ENCODE measurements at regions not wholly inside any gene's neighbourhood (a gene's known extent, or its start where the extent isn't known, plus 50 kb on each side); places are given as distances from the start of the nearest gene placed in this dataset.
A peak's percentile ranks its signal among the peaks of the same experiment; 100 is the strongest.

- H3K27ac ChIP-seq (ENCODE audit: low read depth, low read length): no peak overlapping the region
- ChIA-PET POLR2A (no interaction called here), CTCF (interaction anchor here (0.8 kb wide), 1 partner anchor 167 kb away, joined by 4 read pairs; no protein-coding TSS in a partner anchor)
- peaks cover 0 to 15% (median 0%) of the 10 kb centered on the region in 5 donors for H3K27me3 Mint-ChIP-seq
- DNase-seq: peak in 4 of 9 donors; percentile 4 to 62 (median 23)
- ATAC-seq: peak; percentile 53
- H3K4me1 Mint-ChIP-seq: peaks cover 5 to 77% (median 6%) of the 10 kb centered on the region in 7 donors
- peaks cover 0 to 1% (median 0%) of the 10 kb centered on the region in 11 donors for H3K9me3 Mint-ChIP-seq
- H3K27ac Mint-ChIP-seq: peak overlapping the region in 2 of 9 donors; percentile 9 to 72
- intact Hi-C loops (cut with micrococcal nuclease): loop anchor here (1.0 to 10.0 kb wide), 4 partner anchors 217 to 585 kb away; no protein-coding TSS in a partner anchor
- peaks cover 0 to 4% (median 0%) of the 10 kb centered on the region in 5 donors for H3K36me3 Mint-ChIP-seq
- H3K27me3 ChIP-seq (ENCODE audit: control insufficient read depth in 2 of 2, insufficient read depth in 2 of 2, low read length in 2 of 2): no peaks in the 10 kb centered on the region
- no peaks in the 10 kb centered on the region for H3K36me3 ChIP-seq (ENCODE audit: control insufficient read depth in 2 of 3, insufficient read depth in 3 of 3, low read length in 3 of 3)
- peak overlapping the region in 1 of 10 donors; percentile 29 for H3K4me3 Mint-ChIP-seq
- H3K4me3 ChIP-seq (ENCODE audit: low read length): no peak overlapping the region
- no peaks in the 10 kb centered on the region for H3K9me3 ChIP-seq (ENCODE audit: control insufficient read depth in 2 of 3, low read length in 3 of 3)
- peaks cover 0 to 15% of the 10 kb centered on the region in 2 donors for H3K4me1 ChIP-seq (ENCODE audit: control insufficient read depth in 2 of 2, insufficient read depth in 2 of 2, low read length in 2 of 2)
Measured at GRCh38 chr2:111702119-111702803, 181.7 kb downstream of the ANAPC1 start.

GRCh38 chr2:111702804-111703196 is 181.2 kb downstream of the ANAPC1 start:
- Histone ChIP-seq H3K9me3 (ENCODE audit: control insufficient read depth in 2 of 3, low read length in 3 of 3) (no peaks in the 10 kb centered on the region), H3K27ac (ENCODE audit: low read depth, low read length) (no peak overlapping the region), H3K36me3 (ENCODE audit: control insufficient read depth in 2 of 3, insufficient read depth in 3 of 3, low read length in 3 of 3) (no peaks in the 10 kb centered on the region), H3K27me3 (ENCODE audit: control insufficient read depth in 2 of 2, insufficient read depth in 2 of 2, low read length in 2 of 2) (no peaks in the 10 kb centered on the region), H3K4me3 (ENCODE audit: low read length) (no peak overlapping the region), H3K4me1 (ENCODE audit: control insufficient read depth in 2 of 2, insufficient read depth in 2 of 2, low read length in 2 of 2) (peaks cover 0 to 15% of the 10 kb centered on the region in 2 donors)
- ChIA-PET POLR2A (no interaction called here), CTCF (no interaction called here)
- H3K27me3 Mint-ChIP-seq: peaks cover 0 to 15% (median 0%) of the 10 kb centered on the region in 5 donors
- H3K4me1 Mint-ChIP-seq: peaks cover 5 to 77% (median 6%) of the 10 kb centered on the region in 7 donors
- intact Hi-C loops (cut with micrococcal nuclease): loop anchor here (1.0 to 10.0 kb wide), 4 partner anchors 218 to 586 kb away; no protein-coding TSS in a partner anchor
- DNase-seq (no peak), ATAC-seq (no peak)
- H3K36me3 Mint-ChIP-seq: peaks cover 0 to 4% (median 0%) of the 10 kb centered on the region in 5 donors
- no peaks in the 10 kb centered on the region for H3K9me3 Mint-ChIP-seq
- no peak overlapping the region for H3K4me3 Mint-ChIP-seq
- peak overlapping the region in 1 of 9 donors; percentile 16 for H3K27ac Mint-ChIP-seq

- H3K4me3 Mint-ChIP-seq: no peak overlapping the region
- no peak for DNase-seq
- H3K9me3 ChIP-seq (ENCODE audit: control insufficient read depth in 2 of 3, low read length in 3 of 3): no peaks in the 10 kb centered on the region
- peaks cover 0 to 12% of the 10 kb centered on the region in 2 donors for H3K4me1 ChIP-seq (ENCODE audit: control insufficient read depth in 2 of 2, insufficient read depth in 2 of 2, low read length in 2 of 2)
- H3K27ac Mint-ChIP-seq: peak overlapping the region in 1 of 9 donors; percentile 33
- H3K36me3 Mint-ChIP-seq: peaks cover 0 to 4% (median 0%) of the 10 kb centered on the region in 5 donors
- ATAC-seq: no peak
- no peak overlapping the region for H3K27ac ChIP-seq (ENCODE audit: low read depth, low read length)
- no peak overlapping the region for H3K4me3 ChIP-seq (ENCODE audit: low read length)
- ChIA-PET CTCF (no interaction called here), POLR2A (no interaction called here)
- H3K4me1 Mint-ChIP-seq: peaks cover 4 to 76% (median 6%) of the 10 kb centered on the region in 7 donors
- intact Hi-C loops (cut with micrococcal nuclease): loop anchor here (2.0 to 10.0 kb wide), 3 partner anchors 219 to 587 kb away; no protein-coding TSS in a partner anchor
- H3K36me3 ChIP-seq (ENCODE audit: control insufficient read depth in 2 of 3, insufficient read depth in 3 of 3, low read length in 3 of 3): no peaks in the 10 kb centered on the region
- H3K9me3 Mint-ChIP-seq: no peaks in the 10 kb centered on the region
- peaks cover 0 to 15% (median 0%) of the 10 kb centered on the region in 5 donors for H3K27me3 Mint-ChIP-seq
- H3K27me3 ChIP-seq (ENCODE audit: control insufficient read depth in 2 of 2, insufficient read depth in 2 of 2, low read length in 2 of 2): no peaks in the 10 kb centered on the region
Measured at GRCh38 chr2:111703759-111704158, 180.2 kb downstream of the ANAPC1 start.

- Histone ChIP-seq H3K4me3 (ENCODE audit: low read length) (no peak overlapping the region), H3K36me3 (ENCODE audit: control insufficient read depth in 2 of 3, insufficient read depth in 3 of 3, low read length in 3 of 3) (no peaks in the 10 kb centered on the region), H3K27me3 (ENCODE audit: control insufficient read depth in 2 of 2, insufficient read depth in 2 of 2, low read length in 2 of 2) (no peaks in the 10 kb centered on the region), H3K27ac (ENCODE audit: low read depth, low read length) (no peak overlapping the region), H3K4me1 (ENCODE audit: control insufficient read depth in 2 of 2, insufficient read depth in 2 of 2, low read length in 2 of 2) (peaks cover 0 to 7% of the 10 kb centered on the region in 2 donors), H3K9me3 (ENCODE audit: control insufficient read depth in 2 of 3, low read length in 3 of 3) (no peaks in the 10 kb centered on the region)
- peak overlapping the region in 1 of 9 donors; percentile 33 for H3K27ac Mint-ChIP-seq
- H3K4me1 Mint-ChIP-seq: peaks cover 0 to 71% (median 4%) of the 10 kb centered on the region in 7 donors
- ATAC-seq (no peak), DNase-seq (peak in 1 of 9 donors; percentile 36)
- POLR2A ChIA-PET: no interaction called here
- intact Hi-C loops (cut with micrococcal nuclease): loop anchor here in 1 of 2 donors (10.0 kb wide), 1 partner anchor 219 kb away; no protein-coding TSS in a partner anchor
- peaks cover 0 to 4% (median 0%) of the 10 kb centered on the region in 5 donors for H3K36me3 Mint-ChIP-seq
- H3K27me3 Mint-ChIP-seq: peaks cover 0 to 15% (median 0%) of the 10 kb centered on the region in 5 donors
- H3K9me3 Mint-ChIP-seq: no peaks in the 10 kb centered on the region
- CTCF ChIA-PET: no interaction called here
- peak overlapping the region in 1 of 10 donors; percentile 17 for H3K4me3 Mint-ChIP-seq
Measured at GRCh38 chr2:111704246-111704645, 179.7 kb downstream of the ANAPC1 start.

- ChIA-PET CTCF (no interaction called here), POLR2A (no interaction called here)
- intact Hi-C loops (cut with micrococcal nuclease): loop anchor here in 1 of 2 donors (10.0 kb wide), 1 partner anchor 220 kb away; no protein-coding TSS in a partner anchor
- Mint-ChIP-seq H3K36me3 (peaks cover 0 to 4% (median 0%) of the 10 kb centered on the region in 5 donors), H3K9me3 (no peaks in the 10 kb centered on the region), H3K4me3 (peak overlapping the region in 1 of 10 donors; percentile 33), H3K27me3 (peaks cover 0 to 15% (median 0%) of the 10 kb centered on the region in 5 donors), H3K4me1 (peaks cover 0 to 72% (median under 1%) of the 10 kb centered on the region in 7 donors), H3K27ac (peak overlapping the region in 2 of 9 donors; percentile 46 to 85)
- H3K27me3 ChIP-seq (ENCODE audit: control insufficient read depth in 2 of 2, insufficient read depth in 2 of 2, low read length in 2 of 2): no peaks in the 10 kb centered on the region
- H3K27ac ChIP-seq (ENCODE audit: low read depth, low read length): no peak overlapping the region
- peaks cover 0 to 7% of the 10 kb centered on the region in 2 donors for H3K4me1 ChIP-seq (ENCODE audit: control insufficient read depth in 2 of 2, insufficient read depth in 2 of 2, low read length in 2 of 2)
- no peak overlapping the region for H3K4me3 ChIP-seq (ENCODE audit: low read length)
- ATAC-seq (no peak), DNase-seq (no peak)
- no peaks in the 10 kb centered on the region for H3K9me3 ChIP-seq (ENCODE audit: control insufficient read depth in 2 of 3, low read length in 3 of 3)
- H3K36me3 ChIP-seq (ENCODE audit: control insufficient read depth in 2 of 3, insufficient read depth in 3 of 3, low read length in 3 of 3): no peaks in the 10 kb centered on the region
Measured at GRCh38 chr2:111705239-111705638, 178.8 kb downstream of the ANAPC1 start.

GRCh38 chr2:111705711-111706336 is 178.2 kb downstream of the ANAPC1 start:
- peak overlapping the region in 2 of 9 donors; percentile 46 to 85 for H3K27ac Mint-ChIP-seq
- H3K4me3 ChIP-seq (ENCODE audit: low read length): no peak overlapping the region
- H3K27me3 ChIP-seq (ENCODE audit: control insufficient read depth in 2 of 2, insufficient read depth in 2 of 2, low read length in 2 of 2): no peaks in the 10 kb centered on the region
- intact Hi-C loops (cut with micrococcal nuclease): loop anchor here in 1 of 2 donors (10.0 kb wide), 1 partner anchor 221 kb away; no protein-coding TSS in a partner anchor
- POLR2A ChIA-PET: no interaction called here
- no peaks in the 10 kb centered on the region for H3K9me3 ChIP-seq (ENCODE audit: control insufficient read depth in 2 of 3, low read length in 3 of 3)
- no peaks in the 10 kb centered on the region for H3K9me3 Mint-ChIP-seq
- peak; percentile 49 for ATAC-seq
- peak overlapping the region in 1 of 10 donors; percentile 33 for H3K4me3 Mint-ChIP-seq
- CTCF ChIA-PET: no interaction called here
- peaks cover 0 to 4% (median 0%) of the 10 kb centered on the region in 5 donors for H3K36me3 Mint-ChIP-seq
- H3K27me3 Mint-ChIP-seq: peaks cover 0 to 15% (median 0%) of the 10 kb centered on the region in 5 donors
- no peak overlapping the region for H3K27ac ChIP-seq (ENCODE audit: low read depth, low read length)
- H3K4me1 ChIP-seq (ENCODE audit: control insufficient read depth in 2 of 2, insufficient read depth in 2 of 2, low read length in 2 of 2): peaks cover 0 to 7% of the 10 kb centered on the region in 2 donors
- H3K4me1 Mint-ChIP-seq: peaks cover 0 to 74% (median 3%) of the 10 kb centered on the region in 7 donors
- DNase-seq: peak in 1 of 9 donors; percentile 59
- no peaks in the 10 kb centered on the region for H3K36me3 ChIP-seq (ENCODE audit: control insufficient read depth in 2 of 3, insufficient read depth in 3 of 3, low read length in 3 of 3)
